Esophagus squamous epithelium (tissue), 5 donors: ENCODE measurements at regions not wholly inside any gene's neighbourhood (a gene's known extent, or its start where the extent isn't known, plus 50 kb on each side); places are given as distances from the start of the nearest gene placed in this dataset.

Source experiments
- DNase-seq: peaks from one replicate; lab custom pipeline; 2025; lab: John Stamatoyannopoulos, UW
- H3K27ac ChIP-seq, 4 donors: fragments of 200-600 bp; sonication (generic); one replicate each; pipeline ENCODE4 v1.5.1; 2016 to 2019; ENCODE audit warnings: mild to moderate bottlenecking in 1 of 4
- H3K27me3 ChIP-seq, 4 donors: fragments of 200-600 bp; sonication (generic); 1 replicate in 3 of 4; 2 replicates in 1 of 4; pipeline versions ENCODE4 v1.5.1 to v1.6.0; 2017 to 2021; ENCODE audit warnings: antibody characterized with exemption in 1 of 4
- H3K36me3 ChIP-seq, 3 donors: fragments of 200-600 bp; sonication (generic); one replicate each; pipeline ENCODE4 v1.5.1; 2016 to 2019
- H3K4me1 ChIP-seq, 3 donors: fragments of 200-600 bp; sonication (generic); one replicate each; pipeline ENCODE4 v1.5.1; 2017 to 2019
- H3K4me3 ChIP-seq, 4 donors: fragments of 200-600 bp; sonication (generic); 1 replicate in 3 of 4; 2 replicates in 1 of 4; pipeline ENCODE4 v1.5.1; 2016 to 2019; ENCODE audit warnings: mild to moderate bottlenecking in 2 of 4, moderate library complexity in 1 of 4
- H3K9me3 ChIP-seq, 3 donors: fragments of 200-600 bp; sonication (generic); one replicate each; pipeline ENCODE4 v1.5.1; 2016 to 2019
- CTCF ChIP-seq, 6 experiments: fragments of 450-650 bp in 4 of 6; fragments of 200-600 bp in 2 of 6; sonication (generic) in 2 of 6; IDR thresholded peaks; one replicate each; pipeline ENCODE4 v1.5.1; 2016 to 2019; ENCODE audit warnings: antibody characterized with exemption in 6 of 6, mild to moderate bottlenecking in 4 of 6, moderate library complexity in 4 of 6
- POLR2A ChIP-seq, 4 donors: fragments of 450-650 bp; IDR thresholded peaks; one replicate each; pipeline ENCODE4 v1.6.1; 2017; ENCODE audit warnings: antibody characterized with exemption in 4 of 4, mild to moderate bottlenecking in 4 of 4, moderate library complexity in 3 of 4
- WGBS, 2 donors: methylation state at CpG; one replicate each; pipeline ENCODE4 v1.1.5; 2018; 5-methylcytosine and 5-hydroxymethylcytosine counted together
- intact Hi-C: fragments of 100-400 bp; cut with DNase I; formaldehyde crosslinking; loops from one replicate; pipeline ENCODE4 v1.15.0; 2022
- donor health status: DM: yes; HTN: yes; CAD: no.

- no peak for DNase-seq
- Histone ChIP-seq H3K9me3 (no peaks in the 10 kb centered on the region), H3K27ac (no peak overlapping the region), H3K4me3 (no peak overlapping the region), H3K27me3 (no peaks in the 10 kb centered on the region), H3K4me1 (no peaks in the 10 kb centered on the region), H3K36me3 (no peaks in the 10 kb centered on the region)
- WGBS, 2 donors = 69 to 72% methylated on average over 8 of the region's 8 CpGs
- no peak for TF ChIP-seq CTCF (IDR thresholded peaks at IDR 0.05)
- no peak for TF ChIP-seq POLR2A (IDR thresholded peaks at IDR 0.05)
- intact Hi-C loops = no loop called here
These were observed 289.8 kb upstream of the SFRP2 start for GRCh38 chr4:154078504-154079350.

- Histone ChIP-seq H3K9me3 (no peaks in the 10 kb centered on the region), H3K4me3 (no peak overlapping the region), H3K27ac (no peak overlapping the region), H3K27me3 (no peaks in the 10 kb centered on the region), H3K4me1 (no peaks in the 10 kb centered on the region), H3K36me3 (no peaks in the 10 kb centered on the region)
- intact Hi-C loops = no loop called here
- WGBS, 2 donors = 63 to 68% methylated on average over 4 of the region's 4 CpGs
- DNase-seq = no peak
- no peak for TF ChIP-seq POLR2A (IDR thresholded peaks at IDR 0.05)
- no peak for TF ChIP-seq CTCF (IDR thresholded peaks at IDR 0.05)
These were observed 288.0 kb upstream of the SFRP2 start for GRCh38 chr4:154076921-154077320.

GRCh38 chr4:154073107-154073822, 284.4 kb upstream of the SFRP2 start:
- H3K4me1 ChIP-seq = no peaks in the 10 kb centered on the region
- H3K36me3 ChIP-seq = no peaks in the 10 kb centered on the region
- intact Hi-C loops = no loop called here
- WGBS, 2 donors = 35 to 44% methylated on average over 4 of the region's 4 CpGs
- TF ChIP-seq CTCF (IDR thresholded peaks at IDR 0.05) (no peak), POLR2A (IDR thresholded peaks at IDR 0.05) (no peak)
- H3K4me3 ChIP-seq = no peak overlapping the region
- no peak overlapping the region for H3K27ac ChIP-seq
- no peak for DNase-seq
- no peaks in the 10 kb centered on the region for H3K9me3 ChIP-seq
- no peaks in the 10 kb centered on the region for H3K27me3 ChIP-seq

- intact Hi-C loops = no loop called here
- Histone ChIP-seq H3K36me3 (no peaks in the 10 kb centered on the region), H3K27ac (no peak overlapping the region), H3K9me3 (peaks cover 0 to 30% (median 12%) of the 10 kb centered on the region in 3 donors), H3K4me1 (no peaks in the 10 kb centered on the region), H3K4me3 (no peak overlapping the region), H3K27me3 (no peaks in the 10 kb centered on the region)
- TF ChIP-seq POLR2A (IDR thresholded peaks at IDR 0.05) (no peak), CTCF (IDR thresholded peaks at IDR 0.05) (no peak)
- no peak for DNase-seq
These were observed 278.9 kb upstream of the SFRP2 start for GRCh38 chr4:154067786-154068185.

GRCh38 chr4:154065368-154065767, 276.5 kb upstream of the SFRP2 start:
- Histone ChIP-seq H3K27ac (no peak overlapping the region), H3K27me3 (no peaks in the 10 kb centered on the region), H3K4me3 (no peak overlapping the region), H3K4me1 (no peaks in the 10 kb centered on the region), H3K9me3 (peaks cover 0 to 39% (median 12%) of the 10 kb centered on the region in 3 donors), H3K36me3 (no peaks in the 10 kb centered on the region)
- no peak for TF ChIP-seq CTCF (IDR thresholded peaks at IDR 0.05)
- no peak for TF ChIP-seq POLR2A (IDR thresholded peaks at IDR 0.05)
- intact Hi-C loops = no loop called here
- no peak for DNase-seq
